Astrocyte of the cerebellum (primary cell): ENCODE measurements at regions not wholly inside any gene's neighbourhood (a gene's known extent, or its start where the extent isn't known, plus 50 kb on each side); places are given as distances from the start of the nearest gene placed in this dataset.

Source experiments
- DNase-seq: peaks from one replicate; pipeline ENCODE4 v3.0.0-alpha.2; 2011; ENCODE audit warnings: low read depth
- H3K4me3 ChIP-seq: 2 replicates; pipeline ENCODE4 v1.5.1; 2011; ENCODE audit warnings: mild to moderate bottlenecking, low read depth, low read length, moderate library complexity
- CTCF ChIP-seq: IDR thresholded peaks from 2 replicates; pipeline ENCODE4 v1.5.1; 2012; ENCODE audit warnings: low read length, low read depth, moderate library complexity, mild to moderate bottlenecking; ENCODE audit errors: missing control alignments
- in situ Hi-C: cut with HindIII; loops from 2 replicates; pipeline ENCODE4 v1.10.0; 2017; ENCODE audit warnings: low sequenced_read_pairs

- no peak overlapping the region for H3K4me3 ChIP-seq
- no peak for TF ChIP-seq CTCF
- in situ Hi-C loops = no loop called here
- DNase-seq = no peak
Measured at GRCh38 chr7:110388457-110388856, 702.5 kb upstream of the LRRN3 start.

GRCh38 chr7:110396021-110396420 is 694.9 kb upstream of the LRRN3 start:
- in situ Hi-C loops = no loop called here
- no peak overlapping the region for H3K4me3 ChIP-seq
- no peak for TF ChIP-seq CTCF
- DNase-seq = no peak

- no peak for DNase-seq
- TF ChIP-seq CTCF = no peak
- no peak overlapping the region for H3K4me3 ChIP-seq
- in situ Hi-C loops = no loop called here
Measured at GRCh38 chr7:110397927-110398660, 692.8 kb upstream of the LRRN3 start.

- no peak for TF ChIP-seq CTCF
- no peak for DNase-seq
- no peak overlapping the region for H3K4me3 ChIP-seq
- in situ Hi-C loops = no loop called here
Measured at GRCh38 chr7:110399421-110399820, 691.5 kb upstream of the LRRN3 start.

GRCh38 chr7:110400411-110400810 is 690.5 kb upstream of the LRRN3 start:
- TF ChIP-seq CTCF = no peak
- in situ Hi-C loops = no loop called here
- no peak overlapping the region for H3K4me3 ChIP-seq
- DNase-seq = no peak

GRCh38 chr7:110407242-110407641 is 683.7 kb upstream of the LRRN3 start:
- in situ Hi-C loops = no loop called here
- TF ChIP-seq CTCF = no peak
- no peak overlapping the region for H3K4me3 ChIP-seq
- DNase-seq = no peak
